HepG2 (cell line): ENCODE measurements at regions not wholly inside any gene's neighbourhood (a gene's known extent, or its start where the extent isn't known, plus 50 kb on each side); places are given as distances from the start of the nearest gene placed in this dataset.

ENCODE experiments used
- ATAC-seq: fragments of 200-7000 bp; cut with Tn5 transposase; 3 replicates; pipeline ENCODE4 v1.9.1; 2020; ENCODE audit warnings: mild to moderate bottlenecking, moderate library complexity
- BruUV-seq: library from RNA; stranded (reverse); fragments of 400-500 nt; replicated peaks from 2 replicates; lab custom pipeline; 2021; lab: Mats Ljungman, UMichigan
- CTCF ChIA-PET: fragments of 300-600 bp; formaldehyde crosslinking; extraction: SDS; loops from one replicate; lab custom pipeline; 2021; ENCODE audit warnings: low total read pairs, inconsistent platforms, low intra/inter-chr PET ratio; lab: Yijun Ruan, JAX
- POLR2A ChIA-PET: fragments of 350-600 bp; sonication (Branson Sonifier 250); formaldehyde crosslinking; loops from one replicate; lab custom pipeline; 2020; ENCODE audit warnings: antibody characterized with exemption, inconsistent platforms; lab: Yijun Ruan, JAX
- DNase-seq: peaks from one replicate; pipeline ENCODE4 v3.0.0-alpha.2; 2015; ENCODE audit warnings: low spot score
- FAIRE-seq: peaks from 3 replicates; lab custom pipeline; 2011; peaks lifted over from hg19 to GRCh38; lab: Jason Lieb, UNC
- H2AFZ ChIP-seq: one replicate; pipeline ENCODE4 v1.6.1; 2011; ENCODE audit warnings: low read length, inconsistent platforms
- H3K27ac ChIP-seq: fragments of 300-600 bp; 3 replicates; pipeline ENCODE4 v1.8.0; 2011; ENCODE audit warnings: mixed run types, mild to moderate bottlenecking, mixed read lengths, low read length, inconsistent platforms; ENCODE audit not compliant: insufficient read depth; ENCODE audit errors: extremely low read length
- H3K27me3 ChIP-seq, 2 experiments: fragments of 200-600 bp in 1 of 2; 2 replicates in 1 of 2; 3 replicates in 1 of 2; pipeline versions ENCODE4 v1.6.0 to v1.8.0; 2011; ENCODE audit warnings: low read length in 2 of 2, mild to moderate bottlenecking in 2 of 2, moderate library complexity in 2 of 2, inconsistent platforms in 1 of 2; ENCODE audit not compliant: insufficient read depth in 2 of 2, control insufficient read depth in 1 of 2
- H3K36me3 ChIP-seq, 2 experiments: fragments of 200-600 bp in 1 of 2; replicated peaks in 1 of 2; 2 replicates in 1 of 2; 3 replicates in 1 of 2; pipeline versions ENCODE4 v1.5.1 to v1.8.0; 2011; ENCODE audit warnings: low read length in 2 of 2, inconsistent platforms in 1 of 2; ENCODE audit not compliant: insufficient read depth in 2 of 2, control insufficient read depth in 1 of 2
- H3K4me1 ChIP-seq: 2 replicates; pipeline ENCODE4 v1.5.1; 2012; ENCODE audit warnings: low read length, inconsistent platforms; ENCODE audit not compliant: insufficient read depth
- H3K4me2 ChIP-seq: 2 replicates; pipeline ENCODE4 v1.6.0; 2011; ENCODE audit warnings: low read depth, low read length, inconsistent platforms
- H3K4me3 ChIP-seq, 3 experiments: fragments of 200-600 bp in 1 of 3; sonication (generic), shearing (Covaris generic) in 1 of 3; replicated peaks in 1 of 3; 2 replicates each; pipeline ENCODE4 v1.5.1; 2011 to 2016; ENCODE audit warnings: low read length in 3 of 3, inconsistent platforms in 2 of 3, low read depth in 2 of 3, mild to moderate bottlenecking in 2 of 3, control low read depth in 1 of 3, mixed read lengths in 1 of 3; ENCODE audit not compliant: insufficient read depth in 1 of 3
- H3K79me2 ChIP-seq: one replicate; pipeline ENCODE4 v1.6.1; 2011; ENCODE audit warnings: low read length, inconsistent platforms; ENCODE audit not compliant: insufficient read depth
- H3K9ac ChIP-seq: 2 replicates; pipeline ENCODE4 v1.6.0; 2011; ENCODE audit warnings: mild to moderate bottlenecking, low read depth, low read length, inconsistent platforms; ENCODE audit not compliant: insufficient read depth
- H3K9me3 ChIP-seq: 2 replicates; pipeline ENCODE4 v1.5.1; 2012; ENCODE audit warnings: mild to moderate bottlenecking, low read length
- H4K20me1 ChIP-seq: 2 replicates; pipeline ENCODE4 v1.6.0; 2011; ENCODE audit warnings: inconsistent platforms, mild to moderate bottlenecking, low read length, moderate library complexity; ENCODE audit not compliant: insufficient read depth
- ARNT2 ChIP-seq: sonication (generic); formaldehyde crosslinking; IDR thresholded peaks from 2 replicates; pipeline ENCODE4 v1.8.0; 2022; ENCODE audit warnings: mild to moderate bottlenecking, low read depth, missing genetic modification reagents, moderate library complexity
- ATAD3A ChIP-seq: sonication (generic); formaldehyde crosslinking; IDR thresholded peaks from 2 replicates; pipeline ENCODE4 v1.4.0; 2020; ENCODE audit warnings: missing genetic modification reagents
- CHD2 ChIP-seq: IDR thresholded peaks from 2 replicates; pipeline ENCODE4 v1.6.1; 2011; ENCODE audit warnings: low read depth, low read length, improper control_type of control experiment
- EZH2 ChIP-seq: conservative IDR thresholded peaks from 2 replicates; pipeline ENCODE4 v1.6.1; 2012; ENCODE audit warnings: mild to moderate bottlenecking, low read depth, low read length, moderate library complexity
- KLF12 ChIP-seq: sonication (generic); formaldehyde crosslinking; IDR thresholded peaks from 2 replicates; pipeline ENCODE4 v1.4.0; 2020; ENCODE audit warnings: missing genetic modification reagents, borderline replicate concordance
- SETDB1 ChIP-seq: sonication (generic); formaldehyde crosslinking; IDR thresholded peaks from 2 replicates; pipeline ENCODE4 v1.5.1; 2020; ENCODE audit warnings: missing genetic modification reagents, mild to moderate bottlenecking, borderline replicate concordance
- SOX5 ChIP-seq: IDR thresholded peaks from 2 replicates; pipeline ENCODE4 v1.6.1; 2016; ENCODE audit warnings: borderline replicate concordance
- SP4 ChIP-seq: sonication (generic); formaldehyde crosslinking; IDR thresholded peaks from 2 replicates; pipeline ENCODE4 v1.8.1; 2023; ENCODE audit warnings: mild to moderate bottlenecking, missing genetic modification reagents
- TMF1 ChIP-seq: sonication (generic); formaldehyde crosslinking; IDR thresholded peaks from 2 replicates; pipeline ENCODE4 v1.8.1; 2022; ENCODE audit warnings: low read depth, missing genetic modification reagents
- YY1 ChIP-seq: IDR thresholded peaks from 2 replicates; pipeline ENCODE4 v1.6.1; 2011; ENCODE audit warnings: low read length, low read depth, moderate library complexity, mild to moderate bottlenecking; ENCODE audit not compliant: insufficient read depth, insufficient replicate concordance
- ZBTB2 ChIP-seq: sonication (generic); formaldehyde crosslinking; IDR thresholded peaks from 2 replicates; pipeline ENCODE4 v1.8.0; 2022; ENCODE audit warnings: low read depth, missing genetic modification reagents
- WGBS: methylation state at CpG from one replicate; pipeline ENCODE4 v1.1.6; 2017; ENCODE audit warnings: low lambda C conversion rate; 5-methylcytosine and 5-hydroxymethylcytosine counted together
- in situ Hi-C: cut with HindIII; loops from 2 replicates; pipeline ENCODE4 v1.10.0; 2017; ENCODE audit warnings: low pct_unique_long_range_greater_than_20kb; ENCODE audit not compliant: extremely low pct_ligation_motif_present
- intact Hi-C: fragments of 100-400 bp; cut with micrococcal nuclease; formaldehyde crosslinking; loops from one replicate; pipeline ENCODE4 v1.10.0; 2022; ENCODE audit not compliant: unreplicated experiment
- TF ChIP-seq, protein P1 (sequence below): sonication (generic); formaldehyde crosslinking; IDR thresholded peaks from 2 replicates; pipeline ENCODE4 v1.5.0; 2020; ENCODE audit warnings: missing genetic modification reagents
- TF ChIP-seq, protein P2 (sequence below): sonication (generic); formaldehyde crosslinking; IDR thresholded peaks from 2 replicates; pipeline ENCODE4 v1.9.0; 2021; ENCODE audit warnings: missing genetic modification reagents, borderline replicate concordance

GRCh38 chr10:35913628-35914027 is 271.5 kb upstream of the FZD8 start:
- ChIA-PET POLR2A (no interaction called here), CTCF (no interaction called here)
- Histone ChIP-seq H4K20me1 (no peaks in the 10 kb centered on the region), H3K9ac (no peak overlapping the region), H3K27me3 (no peaks in the 10 kb centered on the region), H3K36me3 (no peaks in the 10 kb centered on the region), H2AFZ (no peak overlapping the region), H3K9me3 (no peaks in the 10 kb centered on the region), H3K4me3 (no peak overlapping the region), H3K79me2 (no peaks in the 10 kb centered on the region), H3K4me1 (no peaks in the 10 kb centered on the region), H3K27ac (no peak overlapping the region), H3K4me2 (no peak overlapping the region)
- no peak for TF ChIP-seq SP4 (CRISPR knock-in tag)
- no peak for TF ChIP-seq ZBTB2 (CRISPR knock-in tag)
- TF ChIP-seq, protein P1, sequence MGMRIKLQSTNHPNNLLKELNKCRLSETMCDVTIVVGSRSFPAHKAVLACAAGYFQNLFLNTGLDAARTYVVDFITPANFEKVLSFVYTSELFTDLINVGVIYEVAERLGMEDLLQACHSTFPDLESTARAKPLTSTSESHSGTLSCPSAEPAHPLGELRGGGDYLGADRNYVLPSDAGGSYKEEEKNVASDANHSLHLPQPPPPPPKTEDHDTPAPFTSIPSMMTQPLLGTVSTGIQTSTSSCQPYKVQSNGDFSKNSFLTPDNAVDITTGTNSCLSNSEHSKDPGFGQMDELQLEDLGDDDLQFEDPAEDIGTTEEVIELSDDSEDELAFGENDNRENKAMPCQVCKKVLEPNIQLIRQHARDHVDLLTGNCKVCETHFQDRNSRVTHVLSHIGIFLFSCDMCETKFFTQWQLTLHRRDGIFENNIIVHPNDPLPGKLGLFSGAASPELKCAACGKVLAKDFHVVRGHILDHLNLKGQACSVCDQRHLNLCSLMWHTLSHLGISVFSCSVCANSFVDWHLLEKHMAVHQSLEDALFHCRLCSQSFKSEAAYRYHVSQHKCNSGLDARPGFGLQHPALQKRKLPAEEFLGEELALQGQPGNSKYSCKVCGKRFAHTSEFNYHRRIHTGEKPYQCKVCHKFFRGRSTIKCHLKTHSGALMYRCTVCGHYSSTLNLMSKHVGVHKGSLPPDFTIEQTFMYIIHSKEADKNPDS (CRISPR knock-in tag): no peak
- TF ChIP-seq CHD2: no peak
- no peak for TF ChIP-seq EZH2
- TF ChIP-seq SOX5 (CRISPR knock-in tag): no peak
- no peak for TF ChIP-seq TMF1 (CRISPR knock-in tag)
- no peak for TF ChIP-seq SETDB1
- TF ChIP-seq YY1: no peak
- TF ChIP-seq, protein P2, sequence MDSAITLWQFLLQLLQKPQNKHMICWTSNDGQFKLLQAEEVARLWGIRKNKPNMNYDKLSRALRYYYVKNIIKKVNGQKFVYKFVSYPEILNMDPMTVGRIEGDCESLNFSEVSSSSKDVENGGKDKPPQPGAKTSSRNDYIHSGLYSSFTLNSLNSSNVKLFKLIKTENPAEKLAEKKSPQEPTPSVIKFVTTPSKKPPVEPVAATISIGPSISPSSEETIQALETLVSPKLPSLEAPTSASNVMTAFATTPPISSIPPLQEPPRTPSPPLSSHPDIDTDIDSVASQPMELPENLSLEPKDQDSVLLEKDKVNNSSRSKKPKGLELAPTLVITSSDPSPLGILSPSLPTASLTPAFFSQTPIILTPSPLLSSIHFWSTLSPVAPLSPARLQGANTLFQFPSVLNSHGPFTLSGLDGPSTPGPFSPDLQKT (CRISPR knock-in tag): no peak
- TF ChIP-seq ATAD3A: no peak
- no peak for TF ChIP-seq KLF12 (CRISPR knock-in tag)
- no peak for TF ChIP-seq ARNT2 (CRISPR knock-in tag)
- no TSS peak for BruUV-seq
- intact Hi-C loops (no loop called here), in situ Hi-C loops (no loop called here)
- DNase-seq (no peak), ATAC-seq (no peak), FAIRE-seq (no peak)
- 0% methylated on average over 1 of the region's 1 CpG for WGBS
